ENCODE measurements at regions not wholly inside any gene's neighbourhood (a gene's known extent, or its start where the extent isn't known, plus 50 kb on each side); places are given as distances from the start of the nearest gene placed in this dataset.

DNA sequence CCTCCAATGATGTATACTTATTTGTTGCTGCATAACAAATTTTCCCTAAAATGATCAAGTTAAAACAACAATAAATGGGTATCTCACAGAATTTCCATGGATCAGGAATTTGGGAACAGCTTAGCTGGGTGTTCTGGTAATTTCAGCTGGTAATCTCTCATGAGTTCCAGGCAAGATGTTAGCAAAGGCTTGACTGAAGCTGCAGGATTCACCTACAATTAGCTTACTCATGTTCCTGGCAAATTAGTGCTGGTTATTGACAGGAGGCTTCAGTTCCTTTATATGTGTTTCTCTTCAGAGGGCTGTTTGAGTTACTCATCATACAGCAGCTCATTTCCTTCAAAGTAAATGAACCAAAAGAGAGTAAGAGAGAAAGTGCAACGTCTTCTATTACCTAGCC is 506.3 kb upstream of the IMPG1 start:
- TF ChIP-seq, protein P1, sequence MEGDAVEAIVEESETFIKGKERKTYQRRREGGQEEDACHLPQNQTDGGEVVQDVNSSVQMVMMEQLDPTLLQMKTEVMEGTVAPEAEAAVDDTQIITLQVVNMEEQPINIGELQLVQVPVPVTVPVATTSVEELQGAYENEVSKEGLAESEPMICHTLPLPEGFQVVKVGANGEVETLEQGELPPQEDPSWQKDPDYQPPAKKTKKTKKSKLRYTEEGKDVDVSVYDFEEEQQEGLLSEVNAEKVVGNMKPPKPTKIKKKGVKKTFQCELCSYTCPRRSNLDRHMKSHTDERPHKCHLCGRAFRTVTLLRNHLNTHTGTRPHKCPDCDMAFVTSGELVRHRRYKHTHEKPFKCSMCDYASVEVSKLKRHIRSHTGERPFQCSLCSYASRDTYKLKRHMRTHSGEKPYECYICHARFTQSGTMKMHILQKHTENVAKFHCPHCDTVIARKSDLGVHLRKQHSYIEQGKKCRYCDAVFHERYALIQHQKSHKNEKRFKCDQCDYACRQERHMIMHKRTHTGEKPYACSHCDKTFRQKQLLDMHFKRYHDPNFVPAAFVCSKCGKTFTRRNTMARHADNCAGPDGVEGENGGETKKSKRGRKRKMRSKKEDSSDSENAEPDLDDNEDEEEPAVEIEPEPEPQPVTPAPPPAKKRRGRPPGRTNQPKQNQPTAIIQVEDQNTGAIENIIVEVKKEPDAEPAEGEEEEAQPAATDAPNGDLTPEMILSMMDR (optimal IDR thresholded peaks at IDR 0.05 in 1 of 3, IDR thresholded peaks at IDR 0.05 in 1 of 3, conservative IDR thresholded peaks at IDR 0.05 in 1 of 3; ENCODE audit: extremely low read depth in 1 of 3, insufficient read depth in 2 of 3, low read length in 3 of 3), result no peak
- no peak for TF ChIP-seq EZH2 (IDR thresholded peaks at IDR 0.05; ENCODE audit: low read length)

Data from keratinocyte (primary cell).